WERI-Rb-1 (cell line): ENCODE measurements at regions not wholly inside any gene's neighbourhood (a gene's known extent, or its start where the extent isn't known, plus 50 kb on each side); places are given as distances from the start of the nearest gene placed in this dataset.

Source experiments
- DNase-seq: peaks from one replicate; pipeline ENCODE4 v3.0.0-alpha.2; 2020
- H3K27ac ChIP-seq: fragments of 250-450 bp; sonication (Bioruptor Pico); 2 replicates; pipeline ENCODE4 v1.5.1; 2020; ENCODE audit warnings: mild to moderate bottlenecking, moderate library complexity
- H3K27me3 ChIP-seq: fragments of 250-450 bp; sonication (Bioruptor Pico); 2 replicates; pipeline ENCODE4 v1.5.1; 2021; ENCODE audit warnings: mild to moderate bottlenecking, low read depth, moderate library complexity; ENCODE audit not compliant: insufficient read depth, severe bottlenecking
- H3K36me3 ChIP-seq: fragments of 250-450 bp; sonication (Bioruptor Pico); 2 replicates; pipeline ENCODE4 v1.5.1; 2020; ENCODE audit warnings: mild to moderate bottlenecking, moderate library complexity
- H3K4me3 ChIP-seq: 2 replicates; pipeline ENCODE4 v1.5.1; 2011; ENCODE audit warnings: low read depth, mild to moderate bottlenecking, control low read depth, low read length
- H3K9me3 ChIP-seq: fragments of 250-450 bp; sonication (Bioruptor Pico); 2 replicates; pipeline ENCODE4 v1.5.1; 2021; ENCODE audit warnings: mild to moderate bottlenecking, moderate library complexity; ENCODE audit not compliant: severe bottlenecking
- TF ChIP-seq, protein P1 (sequence below): IDR thresholded peaks from 2 replicates; pipeline ENCODE4 v1.5.1; 2011; ENCODE audit warnings: low read depth, mild to moderate bottlenecking, control low read depth, inconsistent platforms, low read length

GRCh38 chr15:81858136-81858535 lies 187.7 kb downstream of the MEX3B start:
- H3K27ac ChIP-seq = no peak overlapping the region
- no peak for DNase-seq
- TF ChIP-seq, protein P1, sequence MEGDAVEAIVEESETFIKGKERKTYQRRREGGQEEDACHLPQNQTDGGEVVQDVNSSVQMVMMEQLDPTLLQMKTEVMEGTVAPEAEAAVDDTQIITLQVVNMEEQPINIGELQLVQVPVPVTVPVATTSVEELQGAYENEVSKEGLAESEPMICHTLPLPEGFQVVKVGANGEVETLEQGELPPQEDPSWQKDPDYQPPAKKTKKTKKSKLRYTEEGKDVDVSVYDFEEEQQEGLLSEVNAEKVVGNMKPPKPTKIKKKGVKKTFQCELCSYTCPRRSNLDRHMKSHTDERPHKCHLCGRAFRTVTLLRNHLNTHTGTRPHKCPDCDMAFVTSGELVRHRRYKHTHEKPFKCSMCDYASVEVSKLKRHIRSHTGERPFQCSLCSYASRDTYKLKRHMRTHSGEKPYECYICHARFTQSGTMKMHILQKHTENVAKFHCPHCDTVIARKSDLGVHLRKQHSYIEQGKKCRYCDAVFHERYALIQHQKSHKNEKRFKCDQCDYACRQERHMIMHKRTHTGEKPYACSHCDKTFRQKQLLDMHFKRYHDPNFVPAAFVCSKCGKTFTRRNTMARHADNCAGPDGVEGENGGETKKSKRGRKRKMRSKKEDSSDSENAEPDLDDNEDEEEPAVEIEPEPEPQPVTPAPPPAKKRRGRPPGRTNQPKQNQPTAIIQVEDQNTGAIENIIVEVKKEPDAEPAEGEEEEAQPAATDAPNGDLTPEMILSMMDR = no peak

DNA sequence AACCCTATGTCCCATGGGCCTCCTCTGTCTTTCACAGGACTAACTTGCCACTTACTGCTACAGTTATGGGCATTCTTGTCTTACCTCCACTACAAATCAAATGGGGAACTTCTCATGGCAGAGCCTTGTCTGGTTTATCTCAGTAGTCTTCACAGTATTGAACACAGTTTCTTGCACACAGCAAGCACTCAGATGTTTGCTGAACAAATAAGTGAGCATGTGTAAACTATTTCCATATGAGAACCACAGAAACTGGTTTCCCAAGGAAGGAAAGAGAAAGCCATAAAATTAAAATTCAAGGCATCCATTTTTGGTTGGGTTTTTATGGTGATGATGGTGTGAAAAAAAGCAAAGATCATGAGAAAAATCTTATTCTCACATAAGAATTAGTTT lies 189.2 kb downstream of the MEX3B start:
- Histone ChIP-seq H3K4me3 (no peak overlapping the region), H3K36me3 (no peaks in the 10 kb centered on the region), H3K9me3 (no peaks in the 10 kb centered on the region), H3K27ac (no peak overlapping the region), H3K27me3 (no peaks in the 10 kb centered on the region)
- no peak for DNase-seq
- TF ChIP-seq, protein P1 = no peak

More at GRCh38 chr15:81858136-81858535, 187.7 kb downstream of the MEX3B start:
- Histone ChIP-seq H3K36me3 (no peaks in the 10 kb centered on the region), H3K27me3 (no peaks in the 10 kb centered on the region), H3K4me3 (no peak overlapping the region), H3K9me3 (no peaks in the 10 kb centered on the region)

DNA sequence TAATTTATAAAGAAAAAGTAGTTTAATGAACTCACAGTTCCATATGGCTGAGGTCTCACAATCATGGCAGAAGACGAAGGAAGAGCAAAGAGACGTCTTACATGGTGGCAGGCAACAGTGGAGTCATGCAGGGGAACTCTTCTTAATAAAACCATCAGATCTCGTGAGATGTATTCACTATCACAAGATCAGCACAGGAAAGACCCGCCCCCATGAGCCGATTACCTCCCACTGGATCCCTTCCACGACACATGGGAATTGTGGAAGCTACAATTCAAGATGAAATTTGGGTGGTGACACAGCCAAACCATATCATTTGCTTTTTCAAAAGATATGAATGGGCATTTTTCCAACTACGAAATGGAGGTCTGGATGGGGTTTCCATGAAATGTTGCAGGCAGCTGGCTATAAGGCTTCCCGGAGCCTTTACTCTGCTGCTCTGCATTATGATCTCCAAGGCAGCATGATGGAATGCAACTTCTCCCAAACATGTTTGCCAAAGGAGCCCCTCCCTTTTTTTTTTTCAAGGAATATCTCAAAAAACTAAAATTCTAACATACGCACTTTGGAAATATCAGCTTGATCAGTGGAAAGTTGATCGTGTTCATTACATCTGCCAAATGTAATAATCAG lies 189.7 kb downstream of the MEX3B start:
- H3K36me3 ChIP-seq = no peaks in the 10 kb centered on the region
- H3K4me3 ChIP-seq = no peak overlapping the region
- H3K9me3 ChIP-seq = no peaks in the 10 kb centered on the region
- TF ChIP-seq, protein P1 = no peak
- no peak overlapping the region for H3K27ac ChIP-seq
- DNase-seq = no peak
- H3K27me3 ChIP-seq = no peaks in the 10 kb centered on the region

DNA sequence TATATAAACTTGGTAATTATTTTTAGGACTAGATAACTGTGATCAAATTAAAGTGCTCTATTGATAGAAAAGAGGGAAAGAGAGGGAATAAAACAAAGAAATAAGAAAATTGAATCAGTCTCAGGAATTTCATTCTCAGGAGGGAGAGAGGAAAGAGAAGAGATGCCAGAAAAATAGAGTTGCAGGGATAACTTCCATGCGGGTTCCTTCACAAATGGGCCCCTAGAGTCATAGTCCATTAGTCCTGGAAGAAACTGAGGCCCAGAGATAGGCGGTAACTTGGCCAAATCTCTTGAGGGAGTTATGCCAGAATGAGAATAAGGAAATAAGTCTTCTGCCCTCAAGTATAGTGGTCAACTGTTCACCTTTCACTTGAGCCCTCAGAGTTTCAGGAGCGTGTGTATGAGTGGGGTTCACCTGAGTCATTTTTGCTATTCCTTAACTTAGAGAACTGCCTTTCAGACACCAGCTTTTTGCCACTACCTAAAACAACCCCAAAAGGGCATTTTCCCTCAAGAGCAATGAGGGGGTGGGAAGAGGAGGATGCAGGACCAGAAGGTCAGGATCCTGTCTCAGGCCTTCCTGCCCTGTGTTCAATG lies 192.6 kb downstream of the MEX3B start:
- TF ChIP-seq, protein P1 = no peak
- H3K9me3 ChIP-seq = no peaks in the 10 kb centered on the region
- no peak for DNase-seq
- no peaks in the 10 kb centered on the region for H3K36me3 ChIP-seq
- H3K27ac ChIP-seq = no peak overlapping the region
- no peak overlapping the region for H3K4me3 ChIP-seq
- H3K27me3 ChIP-seq = no peaks in the 10 kb centered on the region

GRCh38 chr15:81852411-81853149 lies 193.2 kb downstream of the MEX3B start:
- no peaks in the 10 kb centered on the region for H3K27me3 ChIP-seq
- DNase-seq = no peak
- TF ChIP-seq, protein P1 = no peak
- H3K9me3 ChIP-seq = no peaks in the 10 kb centered on the region
- no peaks in the 10 kb centered on the region for H3K36me3 ChIP-seq
- H3K27ac ChIP-seq = no peak overlapping the region
- H3K4me3 ChIP-seq = no peak overlapping the region
